RWPE1 (cell line): ENCODE measurements at regions not wholly inside any gene's neighbourhood (a gene's known extent, or its start where the extent isn't known, plus 50 kb on each side); places are given as distances from the start of the nearest gene placed in this dataset.
"Not testable (repeated sequence)": the region's sequence is repeated elsewhere in the genome, so short reads cannot be mapped to it uniquely, and the experiment has no call there.

Experiments
- CTCF ChIA-PET: fragments of 350-600 bp; sonication (Branson Sonifier 250); formaldehyde crosslinking; extraction: SDS; loops from one replicate; lab custom pipeline; 2021; lab: Yijun Ruan, JAX
- POLR2A ChIA-PET: fragments of 400-600 bp; formaldehyde crosslinking; extraction: SDS; loops from one replicate; lab custom pipeline; 2020; ENCODE audit warnings: antibody characterized with exemption; ENCODE audit not compliant: low non-redundant PET; lab: Yijun Ruan, JAX
- DNase-seq: peaks from one replicate; pipeline ENCODE4 v3.0.0; 2012; ENCODE audit warnings: low spot score
- H3K27ac ChIP-seq: fragments of 450-650 bp; 2 replicates; pipeline ENCODE4 v1.5.1; 2017

GRCh38 chr21:5013455-5014304 lies 5507.7 kb upstream of the TPTE start:
- POLR2A ChIA-PET, DNase-seq, H3K27ac ChIP-seq, CTCF ChIA-PET: not testable (repeated sequence)

- POLR2A ChIA-PET, H3K27ac ChIP-seq, DNase-seq, CTCF ChIA-PET: not testable (repeated sequence)
Measured at GRCh38 chr21:5015187-5015586, 5506.2 kb upstream of the TPTE start.

GRCh38 chr21:5019120-5019519 lies 5502.3 kb upstream of the TPTE start:
- CTCF ChIA-PET, H3K27ac ChIP-seq, DNase-seq, POLR2A ChIA-PET: not testable (repeated sequence)

- H3K27ac ChIP-seq, DNase-seq, POLR2A ChIA-PET, CTCF ChIA-PET: not testable (repeated sequence)
Measured at GRCh38 chr21:5021815-5022214, 5499.6 kb upstream of the TPTE start.

DNA sequence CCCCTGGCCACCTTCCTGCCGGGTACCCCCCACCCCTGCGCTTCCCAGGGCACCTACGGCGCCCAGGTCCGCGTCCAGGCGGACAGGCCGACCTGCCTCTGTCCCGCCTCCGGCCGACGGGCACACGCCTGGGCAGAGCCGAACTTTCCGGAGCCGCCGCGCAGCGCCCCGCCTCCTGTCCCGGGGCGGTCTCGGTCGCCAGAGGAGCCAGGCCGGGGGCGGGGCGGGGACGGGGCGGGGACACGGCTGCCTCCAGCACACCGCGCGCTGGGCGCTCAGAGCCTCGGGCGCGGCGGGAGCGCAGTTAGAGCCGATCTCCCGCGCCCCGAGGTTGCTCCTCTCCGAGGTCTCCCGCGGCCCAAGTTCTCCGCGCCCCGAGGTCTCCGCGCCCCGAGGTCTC lies 5499.1 kb upstream of the TPTE start:
- POLR2A ChIA-PET, CTCF ChIA-PET: not testable (repeated sequence)

DNA sequence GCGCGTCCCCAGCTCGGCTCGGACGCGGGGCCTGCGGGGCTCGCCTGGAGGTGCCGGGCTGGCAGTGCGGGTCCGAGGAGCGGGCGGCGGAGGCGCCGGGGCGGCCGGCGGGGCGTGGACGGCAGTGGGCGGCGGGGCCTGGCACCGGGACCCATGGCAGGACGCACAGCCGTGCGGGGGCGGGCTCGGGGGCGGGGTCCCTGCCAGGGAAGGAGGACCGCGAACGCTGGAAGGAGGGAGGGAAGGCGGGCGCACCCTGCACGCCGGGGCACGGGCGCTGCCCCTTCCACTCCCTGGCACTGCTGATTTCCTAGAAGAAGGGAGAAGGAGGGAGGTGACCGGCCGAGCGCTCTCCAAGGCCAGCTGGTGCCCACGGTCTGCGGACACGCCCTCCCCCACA lies 5498.6 kb upstream of the TPTE start:
- DNase-seq, CTCF ChIA-PET, POLR2A ChIA-PET: not testable (repeated sequence)

More for the DNA sequence above, 5499.1 kb upstream of the TPTE start:
- not testable (repeated sequence) for H3K27ac ChIP-seq, DNase-seq

DNA sequence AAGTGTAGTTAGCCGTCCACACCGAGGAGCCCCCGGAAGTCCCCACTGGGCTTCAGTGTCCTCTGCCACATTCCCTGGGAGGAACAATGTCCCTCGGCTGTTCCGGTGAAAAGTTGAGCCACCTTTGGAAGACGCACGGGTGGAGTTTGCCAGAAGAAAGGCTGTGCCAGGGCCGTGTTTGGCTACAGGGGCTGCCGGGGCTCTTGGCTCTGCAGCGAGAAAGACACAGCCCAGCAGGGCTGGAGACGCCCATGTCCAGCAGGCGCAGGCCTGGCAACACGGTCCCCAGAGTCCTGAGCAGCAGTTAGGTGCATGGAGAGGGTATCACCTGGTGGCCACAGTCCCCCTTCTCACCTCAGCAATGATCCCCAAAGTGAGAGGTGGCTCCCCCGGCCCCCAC lies 5486.2 kb upstream of the TPTE start:
- H3K27ac ChIP-seq, POLR2A ChIA-PET, DNase-seq, CTCF ChIA-PET: not testable (repeated sequence)

More for the DNA sequence above, 5498.6 kb upstream of the TPTE start:
- H3K27ac ChIP-seq = not testable (repeated sequence)

DNA sequence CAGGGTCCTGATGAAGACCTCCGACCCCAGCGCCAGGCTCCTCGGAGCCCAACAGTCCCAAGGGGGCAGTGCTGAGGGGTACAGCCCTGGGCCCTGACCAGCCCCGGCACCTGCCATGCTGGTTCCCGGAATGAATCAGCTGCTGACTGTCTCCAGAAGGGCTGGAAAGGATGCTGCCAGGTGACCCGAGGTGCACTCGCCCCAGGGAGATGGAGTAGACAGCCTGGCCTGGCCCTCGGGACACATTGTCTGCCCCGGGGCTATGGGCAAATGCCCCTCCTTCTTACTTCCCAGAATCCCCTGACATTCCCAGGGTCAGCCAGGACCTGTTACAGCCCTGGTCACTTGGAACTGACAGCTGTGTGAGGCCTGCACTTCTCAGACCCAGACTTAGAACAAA lies 5485.8 kb upstream of the TPTE start:
- POLR2A ChIA-PET = not testable (repeated sequence)

GRCh38 chr21:5037606-5038331 lies 5483.6 kb upstream of the TPTE start:
- DNase-seq, H3K27ac ChIP-seq, POLR2A ChIA-PET, CTCF ChIA-PET: not testable (repeated sequence)

More for the DNA sequence above, 5485.8 kb upstream of the TPTE start:
- DNase-seq, CTCF ChIA-PET, H3K27ac ChIP-seq: not testable (repeated sequence)

DNA sequence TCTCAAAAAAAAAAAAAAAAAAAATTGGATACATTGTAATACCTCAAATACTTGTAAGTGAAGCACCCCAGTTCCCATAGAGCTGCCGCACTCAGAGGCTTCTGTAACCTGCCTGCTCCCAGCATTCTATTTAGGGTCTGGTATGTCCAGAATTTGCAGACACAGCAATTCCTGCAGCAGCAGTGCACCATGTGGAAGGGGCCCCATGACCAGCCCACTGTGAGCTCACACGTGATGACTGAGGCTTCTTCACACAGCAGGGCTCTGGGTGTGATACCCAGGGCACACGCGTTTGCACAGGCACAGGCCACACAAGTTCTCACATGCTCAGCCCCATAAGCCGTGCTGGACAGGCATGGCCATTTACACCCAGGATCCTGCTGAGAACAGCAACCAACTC lies 5481.5 kb upstream of the TPTE start:
- CTCF ChIA-PET, POLR2A ChIA-PET, DNase-seq: not testable (repeated sequence)

DNA sequence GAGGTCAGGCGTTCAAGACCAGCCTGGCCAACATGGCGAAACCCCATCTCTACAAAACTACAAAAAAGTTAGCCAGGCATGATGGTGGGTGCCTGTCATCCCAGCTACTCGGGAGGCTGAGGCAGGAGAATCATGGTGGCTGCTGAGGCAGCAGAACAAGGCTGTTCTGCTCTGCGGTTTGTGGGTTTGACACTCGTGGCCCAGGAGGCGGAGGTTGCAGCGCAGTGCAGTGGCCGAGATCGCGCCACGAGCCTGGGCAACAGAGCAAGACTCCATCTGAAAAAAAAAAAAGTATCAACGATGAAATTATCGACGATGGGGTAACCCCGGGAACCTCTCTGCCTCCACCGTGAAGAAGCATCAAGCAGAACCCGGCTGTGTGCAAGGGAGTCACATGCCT lies 5478.8 kb upstream of the TPTE start:
- DNase-seq, CTCF ChIA-PET, H3K27ac ChIP-seq, POLR2A ChIA-PET: not testable (repeated sequence)

More for the DNA sequence above, 5481.5 kb upstream of the TPTE start:
- not testable (repeated sequence) for H3K27ac ChIP-seq

DNA sequence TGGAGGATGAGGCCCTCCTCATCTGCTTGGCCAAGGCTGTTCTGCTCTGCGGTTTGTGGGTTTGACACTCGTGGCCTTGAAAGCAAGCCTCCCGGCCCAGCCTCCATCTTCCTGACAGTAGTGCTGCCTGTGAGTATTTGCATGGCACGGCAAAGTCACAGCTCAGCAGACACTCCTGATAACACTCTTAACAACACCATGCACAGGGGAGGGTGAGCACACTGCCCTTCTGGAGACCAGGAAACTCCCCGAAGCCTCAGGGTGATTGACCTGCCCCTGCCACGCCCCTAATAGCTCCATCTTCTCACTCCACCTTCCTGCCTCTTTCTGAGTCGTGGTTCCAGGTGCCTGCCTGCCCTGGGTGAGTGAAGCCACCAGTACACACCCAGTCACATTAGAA lies 5476.6 kb upstream of the TPTE start:
- DNase-seq, CTCF ChIA-PET, POLR2A ChIA-PET, H3K27ac ChIP-seq: not testable (repeated sequence)

GRCh38 chr21:5051303-5052018 lies 5469.9 kb upstream of the TPTE start:
- H3K27ac ChIP-seq, DNase-seq, CTCF ChIA-PET, POLR2A ChIA-PET: not testable (repeated sequence)

GRCh38 chr21:5055027-5055754 lies 5466.2 kb upstream of the TPTE start:
- POLR2A ChIA-PET, H3K27ac ChIP-seq, CTCF ChIA-PET, DNase-seq: not testable (repeated sequence)

DNA sequence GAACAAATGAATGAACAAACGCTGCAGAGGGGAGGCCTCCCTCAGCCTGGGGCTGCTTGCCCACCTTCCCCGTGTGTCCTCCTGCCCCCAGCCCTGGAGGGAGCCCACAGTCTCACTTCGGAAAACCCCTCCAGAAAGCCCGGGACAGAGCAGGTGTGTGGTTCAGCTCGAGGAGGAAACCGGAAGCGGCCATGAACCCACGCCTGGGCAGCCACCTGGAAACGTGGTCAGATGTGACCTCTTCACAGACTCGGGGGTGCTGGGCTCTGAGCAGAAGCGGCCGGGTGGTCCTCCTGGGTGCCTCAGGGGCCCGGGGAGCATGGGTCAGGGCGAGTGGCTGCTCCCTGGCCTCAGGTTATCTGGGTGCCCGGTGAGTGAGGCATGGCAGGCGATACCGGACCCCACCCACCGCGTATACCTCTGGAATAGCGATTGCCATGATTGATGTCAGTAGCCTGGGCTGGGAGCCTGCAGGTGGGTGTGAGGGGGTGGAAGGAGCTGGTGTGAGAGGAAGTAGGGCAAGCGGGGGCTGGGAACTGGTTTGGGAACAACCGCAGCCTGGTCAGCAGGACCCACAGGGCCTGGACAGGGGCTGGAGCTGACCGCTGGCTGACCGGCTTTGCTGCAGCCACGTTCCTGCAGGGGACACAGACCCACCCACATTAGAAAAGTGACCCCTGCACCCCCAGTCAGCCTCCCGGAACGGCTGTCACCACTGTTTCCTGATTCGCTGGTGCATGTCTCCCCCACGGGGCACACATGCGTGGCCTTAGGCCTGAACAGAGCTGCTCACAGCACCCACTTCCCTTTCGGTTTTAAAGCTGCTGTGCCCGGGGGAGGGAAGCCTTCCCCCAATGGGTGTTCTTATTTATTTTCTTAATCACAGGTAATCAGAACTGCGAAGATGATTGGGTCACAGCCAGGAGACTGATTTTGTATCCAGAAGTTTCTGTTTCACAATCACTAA lies 5465.1 kb upstream of the TPTE start:
- H3K27ac ChIP-seq, DNase-seq, POLR2A ChIA-PET, CTCF ChIA-PET: not testable (repeated sequence)
